ENCODE measurements at regions not wholly inside any gene's neighbourhood (a gene's known extent, or its start where the extent isn't known, plus 50 kb on each side); places are given as distances from the start of the nearest gene placed in this dataset.

DNA sequence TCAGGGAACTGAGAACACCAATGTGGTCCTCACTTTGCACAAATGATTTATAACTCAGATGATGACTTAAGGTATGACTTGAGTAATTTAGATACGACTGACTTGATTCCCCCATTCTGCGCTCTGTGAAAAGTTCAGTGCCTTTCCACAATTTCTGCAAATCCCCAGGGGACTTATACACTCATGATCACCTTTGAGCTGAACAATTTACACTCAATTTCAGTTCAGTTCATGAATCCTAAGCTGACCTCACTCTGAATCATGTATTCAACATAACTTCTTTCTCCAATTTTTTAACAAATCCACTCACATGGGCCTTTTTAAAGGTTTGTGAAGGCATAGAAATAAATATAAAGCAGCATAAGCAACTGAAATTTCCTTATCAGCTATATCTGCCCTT, 274.2 kb downstream of the FAM76B start:
- TF ChIP-seq POLR2A (IDR thresholded peaks at IDR 0.05): no peak
- TF ChIP-seq, protein P1, sequence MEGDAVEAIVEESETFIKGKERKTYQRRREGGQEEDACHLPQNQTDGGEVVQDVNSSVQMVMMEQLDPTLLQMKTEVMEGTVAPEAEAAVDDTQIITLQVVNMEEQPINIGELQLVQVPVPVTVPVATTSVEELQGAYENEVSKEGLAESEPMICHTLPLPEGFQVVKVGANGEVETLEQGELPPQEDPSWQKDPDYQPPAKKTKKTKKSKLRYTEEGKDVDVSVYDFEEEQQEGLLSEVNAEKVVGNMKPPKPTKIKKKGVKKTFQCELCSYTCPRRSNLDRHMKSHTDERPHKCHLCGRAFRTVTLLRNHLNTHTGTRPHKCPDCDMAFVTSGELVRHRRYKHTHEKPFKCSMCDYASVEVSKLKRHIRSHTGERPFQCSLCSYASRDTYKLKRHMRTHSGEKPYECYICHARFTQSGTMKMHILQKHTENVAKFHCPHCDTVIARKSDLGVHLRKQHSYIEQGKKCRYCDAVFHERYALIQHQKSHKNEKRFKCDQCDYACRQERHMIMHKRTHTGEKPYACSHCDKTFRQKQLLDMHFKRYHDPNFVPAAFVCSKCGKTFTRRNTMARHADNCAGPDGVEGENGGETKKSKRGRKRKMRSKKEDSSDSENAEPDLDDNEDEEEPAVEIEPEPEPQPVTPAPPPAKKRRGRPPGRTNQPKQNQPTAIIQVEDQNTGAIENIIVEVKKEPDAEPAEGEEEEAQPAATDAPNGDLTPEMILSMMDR (IDR thresholded peaks at IDR 0.05): no peak
